ENCODE measurements at regions not wholly inside any gene's neighbourhood (a gene's known extent, or its start where the extent isn't known, plus 50 kb on each side); places are given as distances from the start of the nearest gene placed in this dataset.

- no peak for TF ChIP-seq CTCF (IDR thresholded peaks at IDR 0.05; ENCODE audit: insufficient read depth, low read length, poor library complexity, severe bottlenecking)
- no peak for TF ChIP-seq EZH2phosphoT487 (conservative IDR thresholded peaks at IDR 0.05; ENCODE audit: low read length)
Measured at GRCh38 chr12:93156086-93156716, 221.5 kb upstream of the NUDT4 start.

Data from SU-DHL-6 (cell line).